GM12878 (cell line): ENCODE measurements at regions not wholly inside any gene's neighbourhood (a gene's known extent, or its start where the extent isn't known, plus 50 kb on each side); places are given as distances from the start of the nearest gene placed in this dataset.

ENCODE experiments used
- ATF7 ChIP-seq: fragments of 450-650 bp; IDR thresholded peaks from 2 replicates; pipeline ENCODE4 v1.6.1; 2016; ENCODE audit warnings: low read depth, mild to moderate bottlenecking
- PRDM15 ChIP-seq: fragments of 450-650 bp; formaldehyde crosslinking; IDR thresholded peaks from 2 replicates; pipeline ENCODE4 v1.4.0; 2020; ENCODE audit warnings: mild to moderate bottlenecking, moderate library complexity

DNA sequence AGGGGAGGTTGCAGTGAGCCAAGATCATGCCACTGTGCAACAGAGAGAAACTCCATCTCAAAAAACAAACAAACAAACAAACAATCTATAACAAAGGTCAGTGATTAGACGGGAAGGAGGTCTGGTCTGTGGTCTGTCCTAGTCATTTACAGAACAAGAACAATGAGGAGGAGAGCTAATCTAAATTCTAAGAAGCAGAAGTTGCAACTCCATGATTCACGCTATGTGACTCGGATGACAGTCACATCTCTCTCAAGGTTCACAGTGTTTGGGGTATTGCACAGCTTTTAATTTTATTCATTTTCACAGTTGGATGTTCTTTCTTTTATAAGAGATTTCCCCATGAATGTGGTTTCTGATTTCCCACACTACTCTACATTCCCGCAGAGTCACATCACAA is 218.7 kb upstream of the PIEZO2 start:
- TF ChIP-seq ATF7 (no peak), PRDM15 (no peak)
